H1 (cell line): ENCODE measurements at regions not wholly inside any gene's neighbourhood (a gene's known extent, or its start where the extent isn't known, plus 50 kb on each side); places are given as distances from the start of the nearest gene placed in this dataset.

ENCODE experiments used
- CTCF ChIP-seq, 3 experiments: IDR thresholded peaks; 1 replicate in 2 of 3; 2 replicates in 1 of 3; pipeline versions ENCODE4 v1.5.1 to v1.6.1; 2011; ENCODE audit warnings: low read length in 3 of 3, mild to moderate bottlenecking in 3 of 3, inconsistent platforms in 2 of 3, low read depth in 1 of 3, moderate library complexity in 1 of 3; ENCODE audit not compliant: insufficient read depth in 1 of 3; ENCODE audit errors: control extremely low read depth in 1 of 3
- EP300 ChIP-seq, 2 experiments: IDR thresholded peaks; 1 replicate in 1 of 2; 2 replicates in 1 of 2; pipeline ENCODE4 v1.6.1; 2011 to 2012; ENCODE audit warnings: low read depth in 2 of 2, low read length in 2 of 2, mild to moderate bottlenecking in 2 of 2, borderline replicate concordance in 1 of 2, inconsistent platforms in 1 of 2, moderate library complexity in 1 of 2
- JUN ChIP-seq: IDR thresholded peaks from 2 replicates; pipeline ENCODE4 v1.6.1; 2011; ENCODE audit warnings: low read depth, mild to moderate bottlenecking, improper control_type of control experiment, low read length
- KDM1A ChIP-seq: fragments of 200-600, 300-600 bp; sonication (generic); IDR thresholded peaks from 2 replicates; pipeline ENCODE4 v1.7.1; 2016; ENCODE audit warnings: mild to moderate bottlenecking, low read length, borderline replicate concordance
- POU5F1 ChIP-seq: IDR thresholded peaks from 2 replicates; pipeline ENCODE4 v1.6.1; 2011; ENCODE audit warnings: low read depth, mild to moderate bottlenecking, low read length, moderate library complexity

GRCh38 chr14:49480053-49480760 is 106.0 kb downstream of the RPS29 start (continued):
- TF ChIP-seq CTCF (IDR thresholded peaks at IDR 0.05; ENCODE audit: control extremely low read depth in 1 of 3, insufficient read depth in 1 of 3, low read depth in 1 of 3, low read length in 3 of 3) (no peak), POU5F1 (no peak), EP300 (IDR thresholded peaks at IDR 0.05; ENCODE audit: borderline replicate concordance in 1 of 2, low read depth in 2 of 2, low read length in 2 of 2) (no peak), KDM1A (no peak), JUN (no peak)
